MM.1S (cell line): ENCODE measurements at regions not wholly inside any gene's neighbourhood (a gene's known extent, or its start where the extent isn't known, plus 50 kb on each side); places are given as distances from the start of the nearest gene placed in this dataset.

ENCODE experiments used
- CTCF ChIP-seq: fragments of 300-600 bp; sonication (generic); IDR thresholded peaks from 2 replicates; pipeline ENCODE4 v1.5.1; 2016; ENCODE audit warnings: antibody characterized with exemption, low read length, mixed read lengths
- EZH2 ChIP-seq: fragments of 300-600 bp; sonication (generic); optimal IDR thresholded peaks from 2 replicates; pipeline ENCODE3; 2017; ENCODE audit warnings: low read depth, mild to moderate bottlenecking, antibody characterized with exemption, low read length, mixed read lengths
- EZH2phosphoT487 ChIP-seq: fragments of 300-600 bp; sonication (generic); IDR thresholded peaks from 2 replicates; pipeline ENCODE4 v1.6.1; 2018; ENCODE audit warnings: antibody characterized with exemption, low read length

GRCh38 chr12:114744285-114744684 is 60.3 kb upstream of the TBX3 start:
- TF ChIP-seq CTCF (no peak), EZH2phosphoT487 (no peak), EZH2 (no peak)
